CD8-positive, alpha-beta memory T cell (primary cell): ENCODE measurements at regions not wholly inside any gene's neighbourhood (a gene's known extent, or its start where the extent isn't known, plus 50 kb on each side); places are given as distances from the start of the nearest gene placed in this dataset.
"Not testable (repeated sequence)": the region's sequence is repeated elsewhere in the genome, so short reads cannot be mapped to it uniquely, and the experiment has no call there.

ENCODE experiments used
- CTCF ChIA-PET: fragments of 350-600 bp; sonication (Branson Sonifier 250); formaldehyde crosslinking; loops from one replicate; lab custom pipeline; 2021; ENCODE audit warnings: antibody characterized with exemption; lab: Charles Lee
- POLR2A ChIA-PET: fragments of 350-600 bp; sonication (Branson Sonifier 250); formaldehyde crosslinking; loops from one replicate; lab custom pipeline; 2021; ENCODE audit warnings: antibody characterized with exemption; lab: Charles Lee
- DNase-seq, 5 donors: peaks; one replicate each; pipeline versions ENCODE4 v3.0.0 to v3.0.0-alpha.2; 2020 to 2022; ENCODE audit warnings: mixed read lengths in 1 of 5
- H3K27ac ChIP-seq: one replicate; pipeline ENCODE4 v1.7.0; 2013; ENCODE audit warnings: low read depth, mild to moderate bottlenecking, low read length, moderate library complexity
- H3K27me3 ChIP-seq: 2 replicates; pipeline ENCODE4 v1.7.0; 2013; ENCODE audit warnings: low read length, mild to moderate bottlenecking; ENCODE audit not compliant: insufficient read depth, poor library complexity, severe bottlenecking
- H3K36me3 ChIP-seq: 2 replicates; pipeline ENCODE4 v1.7.0; 2013; ENCODE audit warnings: mild to moderate bottlenecking, low read length, moderate library complexity; ENCODE audit not compliant: insufficient read depth
- H3K4me1 ChIP-seq: 2 replicates; pipeline ENCODE4 v1.7.0; 2013; ENCODE audit warnings: mild to moderate bottlenecking, low read length, moderate library complexity; ENCODE audit not compliant: insufficient read depth
- H3K4me3 ChIP-seq: 2 replicates; pipeline ENCODE4 v1.7.0; 2013; ENCODE audit warnings: mild to moderate bottlenecking, low read length
- H3K9me3 ChIP-seq: 2 replicates; pipeline ENCODE4 v1.7.0; 2013; ENCODE audit warnings: mild to moderate bottlenecking, low read length
- H3K27ac Mint-ChIP-seq, 8 donors: one replicate each; pipeline ENCODE4 v1.8.0; 2020 to 2021; ENCODE audit warnings: mixed read lengths in 8 of 8, mild to moderate bottlenecking in 6 of 8, inconsistent platforms in 3 of 8, moderate library complexity in 3 of 8
- H3K27me3 Mint-ChIP-seq, 2 donors: one replicate each; pipeline ENCODE4 v1.8.0; 2020 to 2021; ENCODE audit warnings: mixed read lengths in 2 of 2, mild to moderate bottlenecking in 1 of 2, moderate library complexity in 1 of 2
- H3K36me3 Mint-ChIP-seq, 3 donors: one replicate each; pipeline ENCODE4 v1.8.0; 2020 to 2021; ENCODE audit warnings: mixed read lengths in 3 of 3, inconsistent platforms in 1 of 3, mild to moderate bottlenecking in 1 of 3
- H3K4me1 Mint-ChIP-seq, 3 donors: one replicate each; pipeline ENCODE4 v1.8.0; 2020 to 2021; ENCODE audit warnings: mixed read lengths in 3 of 3, inconsistent platforms in 1 of 3, mild to moderate bottlenecking in 1 of 3
- H3K4me3 Mint-ChIP-seq, 7 donors: one replicate each; pipeline ENCODE4 v1.8.0; 2020 to 2021; ENCODE audit warnings: mixed read lengths in 7 of 7, mild to moderate bottlenecking in 6 of 7, moderate library complexity in 4 of 7, inconsistent platforms in 2 of 7
- H3K9me3 Mint-ChIP-seq, 5 donors: one replicate each; pipeline ENCODE4 v1.8.0; 2020 to 2022; ENCODE audit warnings: mixed read lengths in 5 of 5, mild to moderate bottlenecking in 3 of 5, moderate library complexity in 2 of 5, inconsistent platforms in 1 of 5

DNA sequence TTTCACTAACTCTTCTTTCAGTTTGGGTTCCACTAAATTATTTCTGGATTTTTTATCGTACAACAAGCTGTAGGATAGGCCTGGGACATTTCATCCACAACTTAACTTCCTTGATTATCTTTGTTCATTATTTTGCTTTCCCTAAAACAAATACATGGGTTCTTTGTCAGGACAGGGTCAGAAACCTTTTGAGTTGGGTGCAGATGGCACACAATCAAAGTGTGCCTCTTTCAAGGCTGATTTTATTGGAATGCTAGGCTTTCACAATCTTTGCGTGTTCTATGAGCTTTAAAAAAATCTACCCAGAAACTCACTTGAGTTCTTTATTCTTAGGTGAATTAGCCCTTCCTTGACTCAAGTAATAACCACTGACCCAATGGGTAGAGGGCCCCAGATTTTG is 348.4 kb downstream of the FAM47B start:
- ChIA-PET CTCF (no interaction called here), POLR2A (no interaction called here)
- peaks cover 0 to under 1% of the 10 kb centered on the region in 2 donors for H3K27me3 Mint-ChIP-seq
- H3K9me3 Mint-ChIP-seq = peaks cover 0 to 3% (median 0%) of the 10 kb centered on the region in 5 donors
- Histone ChIP-seq H3K27ac (no peak overlapping the region), H3K4me3 (no peak overlapping the region), H3K4me1 (no peaks in the 10 kb centered on the region), H3K9me3 (no peaks in the 10 kb centered on the region), H3K36me3 (no peaks in the 10 kb centered on the region), H3K27me3 (no peaks in the 10 kb centered on the region)
- H3K4me1 Mint-ChIP-seq = no peaks in the 10 kb centered on the region
- H3K4me3 Mint-ChIP-seq = no peak overlapping the region
- no peak for DNase-seq
- H3K36me3 Mint-ChIP-seq = no peaks in the 10 kb centered on the region
- no peak overlapping the region for H3K27ac Mint-ChIP-seq

DNA sequence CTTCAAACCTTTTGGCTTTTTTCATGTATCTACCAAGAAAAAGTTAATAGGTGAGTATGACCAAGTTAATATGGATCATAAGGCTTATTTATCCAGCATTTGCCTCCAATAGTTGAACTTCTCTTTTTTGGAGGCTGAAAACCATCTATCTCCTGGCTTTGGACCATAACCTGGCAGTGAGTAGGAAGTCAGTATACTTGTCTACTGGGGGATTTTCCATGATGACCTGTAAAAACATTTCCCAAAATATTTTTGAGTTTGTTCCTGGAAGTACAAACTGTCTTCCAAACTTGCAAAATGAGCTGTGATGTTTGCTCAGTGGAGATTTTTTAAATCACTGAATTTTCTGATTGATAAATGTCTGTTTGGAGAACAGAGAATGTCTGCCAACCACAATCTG is 349.9 kb downstream of the FAM47B start:
- no peak overlapping the region for H3K27ac ChIP-seq
- Mint-ChIP-seq H3K4me3 (no peak overlapping the region), H3K36me3 (no peaks in the 10 kb centered on the region), H3K4me1 (no peaks in the 10 kb centered on the region), H3K27ac (no peak overlapping the region), H3K9me3 (peaks cover 0 to 3% (median 0%) of the 10 kb centered on the region in 5 donors), H3K27me3 (peaks cover 0 to 1% of the 10 kb centered on the region in 2 donors)
- ChIA-PET POLR2A (no interaction called here), CTCF (no interaction called here)
- no peaks in the 10 kb centered on the region for H3K36me3 ChIP-seq
- no peak overlapping the region for H3K4me3 ChIP-seq
- no peaks in the 10 kb centered on the region for H3K4me1 ChIP-seq
- H3K9me3 ChIP-seq = no peaks in the 10 kb centered on the region
- DNase-seq = no peak
- H3K27me3 ChIP-seq = no peaks in the 10 kb centered on the region

DNA sequence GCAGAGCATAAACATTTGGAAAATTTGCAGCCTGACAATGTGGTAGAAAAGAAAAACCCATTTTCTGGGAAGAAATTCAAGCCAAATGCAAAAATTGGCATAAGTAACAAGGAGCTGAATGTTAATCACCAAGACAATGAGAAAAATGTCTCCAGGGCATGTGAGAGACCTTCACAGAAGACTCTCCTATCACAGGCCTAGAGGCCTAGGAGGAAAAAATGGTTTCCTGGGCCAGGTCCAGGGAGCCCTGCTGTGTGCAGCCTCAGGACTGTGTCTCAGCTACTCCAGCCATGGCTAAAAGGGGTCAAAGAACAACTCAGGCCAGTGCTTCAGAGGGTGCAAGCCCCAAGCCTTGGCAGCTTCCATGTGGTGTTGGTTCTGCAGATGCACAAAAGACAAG is 362.4 kb downstream of the FAM47B start:
- DNase-seq, POLR2A ChIA-PET, H3K4me3 Mint-ChIP-seq, H3K9me3 ChIP-seq, H3K27ac ChIP-seq, H3K9me3 Mint-ChIP-seq, H3K4me1 ChIP-seq, CTCF ChIA-PET, H3K4me3 ChIP-seq, H3K4me1 Mint-ChIP-seq, H3K27ac Mint-ChIP-seq, H3K27me3 Mint-ChIP-seq, H3K36me3 ChIP-seq, H3K27me3 ChIP-seq, H3K36me3 Mint-ChIP-seq: not testable (repeated sequence)

DNA sequence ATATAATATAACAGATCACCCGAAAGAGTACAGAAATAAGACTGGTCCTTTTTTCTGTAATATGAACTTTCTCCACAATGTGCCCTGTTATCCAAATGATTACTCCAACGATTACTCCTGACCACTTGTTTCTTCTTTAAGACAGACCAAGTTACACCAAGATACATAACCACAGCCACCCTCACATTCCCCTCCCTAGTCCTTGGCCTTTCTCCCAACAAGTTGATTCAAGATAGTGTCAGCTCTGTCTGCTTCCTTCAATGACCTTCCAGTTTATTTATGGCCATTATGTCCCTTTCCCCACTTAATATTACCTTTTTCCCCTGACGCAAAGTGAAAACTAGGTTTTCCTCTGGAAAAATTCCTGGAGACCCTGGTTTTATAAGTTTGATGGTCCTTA is 397.2 kb downstream of the FAM47B start:
- ChIA-PET CTCF (no interaction called here), POLR2A (no interaction called here)
- no peak overlapping the region for H3K4me3 ChIP-seq
- no peaks in the 10 kb centered on the region for H3K4me1 ChIP-seq
- DNase-seq = no peak
- Mint-ChIP-seq H3K9me3 (peaks cover 0 to 8% (median 2%) of the 10 kb centered on the region in 5 donors), H3K4me1 (no peaks in the 10 kb centered on the region), H3K27me3 (peaks cover 0 to 1% of the 10 kb centered on the region in 2 donors), H3K36me3 (no peaks in the 10 kb centered on the region), H3K4me3 (no peak overlapping the region), H3K27ac (peak overlapping the region in 1 of 8 donors; percentile 21)
- H3K36me3 ChIP-seq = no peaks in the 10 kb centered on the region
- no peak overlapping the region for H3K27ac ChIP-seq
- H3K9me3 ChIP-seq = no peaks in the 10 kb centered on the region
- H3K27me3 ChIP-seq = no peaks in the 10 kb centered on the region

DNA sequence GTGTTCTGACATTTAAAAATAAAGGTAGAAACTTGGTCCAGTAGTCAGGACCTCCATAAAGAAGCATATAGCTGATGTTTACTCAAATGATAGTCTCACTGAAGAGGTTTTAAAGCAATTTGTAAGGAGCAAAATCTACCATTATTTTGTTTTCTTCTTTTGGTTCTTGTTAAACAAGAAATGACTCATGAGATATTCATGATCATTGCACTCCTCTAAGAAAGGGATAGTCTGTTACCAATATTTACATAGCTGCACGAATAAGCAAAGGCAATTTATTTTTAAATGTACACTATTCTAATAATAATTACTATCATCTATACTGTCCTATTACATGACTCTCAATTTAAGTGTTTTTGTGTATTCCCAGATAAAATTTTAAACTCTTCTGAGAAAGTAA is 397.9 kb downstream of the FAM47B start:
- H3K27me3 ChIP-seq = no peaks in the 10 kb centered on the region
- H3K9me3 ChIP-seq = no peaks in the 10 kb centered on the region
- Mint-ChIP-seq H3K4me3 (no peak overlapping the region), H3K36me3 (no peaks in the 10 kb centered on the region), H3K4me1 (no peaks in the 10 kb centered on the region), H3K27ac (no peak overlapping the region), H3K9me3 (peaks cover 0 to 8% (median 2%) of the 10 kb centered on the region in 5 donors), H3K27me3 (peaks cover 0 to 1% of the 10 kb centered on the region in 2 donors)
- no peak overlapping the region for H3K27ac ChIP-seq
- CTCF ChIA-PET = no interaction called here
- H3K4me1 ChIP-seq = no peaks in the 10 kb centered on the region
- no peak overlapping the region for H3K4me3 ChIP-seq
- no peaks in the 10 kb centered on the region for H3K36me3 ChIP-seq
- POLR2A ChIA-PET = no interaction called here
- no peak for DNase-seq

DNA sequence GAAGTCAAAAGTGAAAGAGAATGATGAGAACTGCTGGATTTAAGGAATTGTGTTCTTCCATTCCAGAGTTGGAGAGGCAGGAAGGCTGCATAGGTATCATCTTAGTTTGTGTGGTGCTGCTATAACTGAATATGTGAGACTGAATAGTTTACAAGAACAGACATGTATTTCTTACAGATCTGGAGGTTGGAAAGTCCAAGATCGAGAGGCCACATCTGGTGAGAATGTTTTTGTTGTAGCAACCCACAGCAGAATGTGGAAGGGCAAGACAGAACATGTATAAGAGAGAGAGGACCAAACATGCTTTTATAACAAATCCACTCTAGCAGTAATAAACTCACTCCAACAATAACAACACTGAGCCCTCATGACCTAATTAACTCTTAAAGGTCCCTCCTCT is 408.6 kb downstream of the FAM47B start:
- Histone ChIP-seq H3K27me3 (no peaks in the 10 kb centered on the region), H3K36me3 (no peaks in the 10 kb centered on the region), H3K9me3 (no peaks in the 10 kb centered on the region), H3K4me1 (no peaks in the 10 kb centered on the region), H3K4me3 (no peak overlapping the region), H3K27ac (no peak overlapping the region)
- Mint-ChIP-seq H3K4me3 (no peak overlapping the region), H3K4me1 (no peaks in the 10 kb centered on the region), H3K27me3 (no peaks in the 10 kb centered on the region), H3K36me3 (no peaks in the 10 kb centered on the region), H3K9me3 (peaks cover 0 to 17% (median 2%) of the 10 kb centered on the region in 5 donors), H3K27ac (no peak overlapping the region)
- CTCF ChIA-PET = no interaction called here
- POLR2A ChIA-PET = no interaction called here
- DNase-seq = no peak

DNA sequence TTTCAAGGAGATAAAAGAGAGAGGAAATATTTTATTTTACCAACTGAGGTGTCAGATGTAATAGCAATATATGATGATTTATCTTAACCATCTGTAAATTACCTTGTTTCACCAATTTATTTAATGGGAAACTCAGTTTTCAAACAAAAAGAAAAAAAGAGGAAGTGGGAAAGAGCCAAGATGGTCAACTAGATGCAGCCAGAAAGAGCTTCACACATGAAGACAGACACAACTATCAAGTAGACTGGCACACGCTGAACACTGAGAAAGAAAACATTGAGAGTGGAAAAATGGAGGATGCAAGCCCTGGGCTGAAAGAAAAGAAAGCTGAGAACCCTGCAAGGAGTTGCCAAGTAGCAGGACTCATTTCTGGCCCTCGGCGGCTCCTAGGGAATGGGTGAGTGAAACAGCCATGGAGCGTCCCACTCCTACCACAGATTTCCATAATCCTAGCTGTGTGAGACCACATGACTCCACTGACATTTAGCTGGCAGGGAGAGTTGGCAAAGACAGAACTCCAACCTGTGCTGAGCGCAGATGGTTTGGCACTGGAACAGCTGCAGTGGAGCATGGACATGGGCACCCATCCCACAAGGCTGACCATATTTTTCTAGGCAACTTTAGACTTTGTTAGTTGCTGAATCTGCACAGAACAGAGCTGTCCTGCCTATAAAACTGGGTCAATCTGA is 409.3 kb downstream of the FAM47B start:
- H3K4me3 ChIP-seq = no peak overlapping the region
- no peaks in the 10 kb centered on the region for H3K36me3 Mint-ChIP-seq
- H3K27me3 Mint-ChIP-seq = no peaks in the 10 kb centered on the region
- H3K9me3 Mint-ChIP-seq = peaks cover 0 to 17% (median 3%) of the 10 kb centered on the region in 5 donors
- POLR2A ChIA-PET = no interaction called here
- no peaks in the 10 kb centered on the region for H3K4me1 ChIP-seq
- CTCF ChIA-PET = no interaction called here
- H3K27ac ChIP-seq = no peak overlapping the region
- H3K4me1 Mint-ChIP-seq = no peaks in the 10 kb centered on the region
- H3K36me3 ChIP-seq = no peaks in the 10 kb centered on the region
- no peak overlapping the region for H3K27ac Mint-ChIP-seq
- H3K4me3 Mint-ChIP-seq = no peak overlapping the region
- no peaks in the 10 kb centered on the region for H3K9me3 ChIP-seq
- DNase-seq = no peak
- no peaks in the 10 kb centered on the region for H3K27me3 ChIP-seq

DNA sequence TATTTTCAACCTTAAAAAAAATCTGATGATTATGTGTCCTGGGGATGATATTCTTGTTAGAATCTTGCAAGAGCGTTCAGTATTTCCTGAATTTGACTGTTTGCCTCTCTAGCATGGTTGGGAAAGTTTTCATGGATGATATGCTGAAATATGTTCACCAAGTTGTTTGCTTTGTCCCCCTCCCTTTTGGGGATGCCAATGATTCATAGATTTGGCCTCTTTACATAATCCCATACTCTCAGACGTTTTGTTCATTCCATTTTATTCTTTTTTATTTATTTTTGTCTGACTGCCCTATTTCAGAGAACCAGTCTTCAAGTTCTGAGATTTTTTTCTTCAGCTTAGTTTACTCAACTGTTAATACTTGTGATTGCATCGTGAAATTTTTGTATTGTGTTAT is 415.1 kb downstream of the FAM47B start:
- Mint-ChIP-seq H3K4me1 (no peaks in the 10 kb centered on the region), H3K4me3 (no peak overlapping the region), H3K27ac (no peak overlapping the region), H3K36me3 (no peaks in the 10 kb centered on the region), H3K9me3 (peaks cover 5 to 8% (median 7%) of the 10 kb centered on the region in 5 donors), H3K27me3 (peaks cover 0 to 1% of the 10 kb centered on the region in 2 donors)
- no peak overlapping the region for H3K27ac ChIP-seq
- H3K4me3 ChIP-seq = no peak overlapping the region
- ChIA-PET CTCF (no interaction called here), POLR2A (no interaction called here)
- no peaks in the 10 kb centered on the region for H3K36me3 ChIP-seq
- no peak for DNase-seq
- no peaks in the 10 kb centered on the region for H3K4me1 ChIP-seq
- no peaks in the 10 kb centered on the region for H3K9me3 ChIP-seq
- no peaks in the 10 kb centered on the region for H3K27me3 ChIP-seq
